CD8-positive, alpha-beta memory T cell (primary cell): ENCODE measurements at regions not wholly inside any gene's neighbourhood (a gene's known extent, or its start where the extent isn't known, plus 50 kb on each side); places are given as distances from the start of the nearest gene placed in this dataset.

ENCODE experiments used
- CTCF ChIA-PET: fragments of 350-600 bp; sonication (Branson Sonifier 250); formaldehyde crosslinking; loops from one replicate; lab custom pipeline; 2021; ENCODE audit warnings: antibody characterized with exemption; lab: Charles Lee
- POLR2A ChIA-PET: fragments of 350-600 bp; sonication (Branson Sonifier 250); formaldehyde crosslinking; loops from one replicate; lab custom pipeline; 2021; ENCODE audit warnings: antibody characterized with exemption; lab: Charles Lee
- DNase-seq, 5 donors: peaks; one replicate each; pipeline versions ENCODE4 v3.0.0 to v3.0.0-alpha.2; 2020 to 2022; ENCODE audit warnings: mixed read lengths in 1 of 5
- H3K27ac ChIP-seq: one replicate; pipeline ENCODE4 v1.7.0; 2013; ENCODE audit warnings: low read depth, mild to moderate bottlenecking, low read length, moderate library complexity
- H3K27me3 ChIP-seq: 2 replicates; pipeline ENCODE4 v1.7.0; 2013; ENCODE audit warnings: low read length, mild to moderate bottlenecking; ENCODE audit not compliant: insufficient read depth, poor library complexity, severe bottlenecking
- H3K36me3 ChIP-seq: 2 replicates; pipeline ENCODE4 v1.7.0; 2013; ENCODE audit warnings: mild to moderate bottlenecking, low read length, moderate library complexity; ENCODE audit not compliant: insufficient read depth
- H3K4me1 ChIP-seq: 2 replicates; pipeline ENCODE4 v1.7.0; 2013; ENCODE audit warnings: mild to moderate bottlenecking, low read length, moderate library complexity; ENCODE audit not compliant: insufficient read depth
- H3K4me3 ChIP-seq: 2 replicates; pipeline ENCODE4 v1.7.0; 2013; ENCODE audit warnings: mild to moderate bottlenecking, low read length
- H3K9me3 ChIP-seq: 2 replicates; pipeline ENCODE4 v1.7.0; 2013; ENCODE audit warnings: mild to moderate bottlenecking, low read length
- H3K27ac Mint-ChIP-seq, 8 donors: one replicate each; pipeline ENCODE4 v1.8.0; 2020 to 2021; ENCODE audit warnings: mixed read lengths in 8 of 8, mild to moderate bottlenecking in 6 of 8, inconsistent platforms in 3 of 8, moderate library complexity in 3 of 8
- H3K27me3 Mint-ChIP-seq, 2 donors: one replicate each; pipeline ENCODE4 v1.8.0; 2020 to 2021; ENCODE audit warnings: mixed read lengths in 2 of 2, mild to moderate bottlenecking in 1 of 2, moderate library complexity in 1 of 2
- H3K36me3 Mint-ChIP-seq, 3 donors: one replicate each; pipeline ENCODE4 v1.8.0; 2020 to 2021; ENCODE audit warnings: mixed read lengths in 3 of 3, inconsistent platforms in 1 of 3, mild to moderate bottlenecking in 1 of 3
- H3K4me1 Mint-ChIP-seq, 3 donors: one replicate each; pipeline ENCODE4 v1.8.0; 2020 to 2021; ENCODE audit warnings: mixed read lengths in 3 of 3, inconsistent platforms in 1 of 3, mild to moderate bottlenecking in 1 of 3
- H3K4me3 Mint-ChIP-seq, 7 donors: one replicate each; pipeline ENCODE4 v1.8.0; 2020 to 2021; ENCODE audit warnings: mixed read lengths in 7 of 7, mild to moderate bottlenecking in 6 of 7, moderate library complexity in 4 of 7, inconsistent platforms in 2 of 7
- H3K9me3 Mint-ChIP-seq, 5 donors: one replicate each; pipeline ENCODE4 v1.8.0; 2020 to 2022; ENCODE audit warnings: mixed read lengths in 5 of 5, mild to moderate bottlenecking in 3 of 5, moderate library complexity in 2 of 5, inconsistent platforms in 1 of 5

GRCh38 chr3:152628496-152628895, 206.4 kb upstream of the P2RY1 start:
- H3K27me3 ChIP-seq = no peaks in the 10 kb centered on the region
- H3K36me3 ChIP-seq = no peaks in the 10 kb centered on the region
- Mint-ChIP-seq H3K36me3 (no peaks in the 10 kb centered on the region), H3K9me3 (peaks cover 0 to 5% (median 0%) of the 10 kb centered on the region in 5 donors), H3K4me3 (no peak overlapping the region), H3K27ac (no peak overlapping the region), H3K4me1 (no peaks in the 10 kb centered on the region), H3K27me3 (peaks cover 0 to 19% of the 10 kb centered on the region in 2 donors)
- POLR2A ChIA-PET = no interaction called here
- no peaks in the 10 kb centered on the region for H3K4me1 ChIP-seq
- no peaks in the 10 kb centered on the region for H3K9me3 ChIP-seq
- DNase-seq = no peak
- H3K4me3 ChIP-seq = no peak overlapping the region
- CTCF ChIA-PET = no interaction called here
- no peak overlapping the region for H3K27ac ChIP-seq

GRCh38 chr3:152629363-152630122, 205.4 kb upstream of the P2RY1 start:
- H3K36me3 ChIP-seq = no peaks in the 10 kb centered on the region
- H3K27ac ChIP-seq = no peak overlapping the region
- no peak overlapping the region for H3K4me3 Mint-ChIP-seq
- DNase-seq = no peak
- no peaks in the 10 kb centered on the region for H3K4me1 Mint-ChIP-seq
- peaks cover 5 to 16% of the 10 kb centered on the region in 2 donors for H3K27me3 Mint-ChIP-seq
- H3K27me3 ChIP-seq = no peaks in the 10 kb centered on the region
- no peak overlapping the region for H3K4me3 ChIP-seq
- CTCF ChIA-PET = no interaction called here
- H3K4me1 ChIP-seq = no peaks in the 10 kb centered on the region
- H3K27ac Mint-ChIP-seq = no peak overlapping the region
- POLR2A ChIA-PET = no interaction called here
- no peaks in the 10 kb centered on the region for H3K36me3 Mint-ChIP-seq
- H3K9me3 Mint-ChIP-seq = peaks cover 0 to 5% (median 2%) of the 10 kb centered on the region in 5 donors
- no peaks in the 10 kb centered on the region for H3K9me3 ChIP-seq

- no peaks in the 10 kb centered on the region for H3K36me3 ChIP-seq
- H3K4me1 ChIP-seq = no peaks in the 10 kb centered on the region
- no peaks in the 10 kb centered on the region for H3K9me3 ChIP-seq
- CTCF ChIA-PET = no interaction called here
- no peaks in the 10 kb centered on the region for H3K27me3 ChIP-seq
- H3K27ac ChIP-seq = no peak overlapping the region
- no peaks in the 10 kb centered on the region for H3K36me3 Mint-ChIP-seq
- no peak for DNase-seq
- no peak overlapping the region for H3K4me3 ChIP-seq
- no peaks in the 10 kb centered on the region for H3K4me1 Mint-ChIP-seq
- POLR2A ChIA-PET = no interaction called here
- no peak overlapping the region for H3K27ac Mint-ChIP-seq
- no peak overlapping the region for H3K4me3 Mint-ChIP-seq
- peaks cover 0 to 5% (median 2%) of the 10 kb centered on the region in 5 donors for H3K9me3 Mint-ChIP-seq
- H3K27me3 Mint-ChIP-seq = peaks cover 14 to 30% of the 10 kb centered on the region in 2 donors
Observed at GRCh38 chr3:152635389-152635788, 199.5 kb upstream of the P2RY1 start.

GRCh38 chr3:152636651-152637050, 198.3 kb upstream of the P2RY1 start:
- H3K4me1 ChIP-seq = no peaks in the 10 kb centered on the region
- Mint-ChIP-seq H3K27me3 (peaks cover 16 to 30% of the 10 kb centered on the region in 2 donors), H3K27ac (no peak overlapping the region), H3K4me3 (no peak overlapping the region), H3K36me3 (no peaks in the 10 kb centered on the region), H3K4me1 (no peaks in the 10 kb centered on the region), H3K9me3 (peaks cover 0 to 3% (median 0%) of the 10 kb centered on the region in 5 donors)
- DNase-seq = no peak
- no peaks in the 10 kb centered on the region for H3K9me3 ChIP-seq
- POLR2A ChIA-PET = no interaction called here
- CTCF ChIA-PET = no interaction called here
- no peak overlapping the region for H3K4me3 ChIP-seq
- no peak overlapping the region for H3K27ac ChIP-seq
- H3K36me3 ChIP-seq = no peaks in the 10 kb centered on the region
- no peaks in the 10 kb centered on the region for H3K27me3 ChIP-seq

- ChIA-PET CTCF (no interaction called here), POLR2A (no interaction called here)
- DNase-seq = no peak
- no peak overlapping the region for H3K4me3 Mint-ChIP-seq
- no peaks in the 10 kb centered on the region for H3K36me3 Mint-ChIP-seq
- peaks cover 16 to 34% of the 10 kb centered on the region in 2 donors for H3K27me3 Mint-ChIP-seq
- peaks cover 0 to 3% (median 2%) of the 10 kb centered on the region in 5 donors for H3K9me3 Mint-ChIP-seq
- Histone ChIP-seq H3K27ac (no peak overlapping the region), H3K36me3 (no peaks in the 10 kb centered on the region), H3K4me1 (no peaks in the 10 kb centered on the region), H3K9me3 (no peaks in the 10 kb centered on the region), H3K4me3 (no peak overlapping the region), H3K27me3 (no peaks in the 10 kb centered on the region)
- no peak overlapping the region for H3K27ac Mint-ChIP-seq
- H3K4me1 Mint-ChIP-seq = no peaks in the 10 kb centered on the region
Observed at GRCh38 chr3:152638214-152638613, 196.7 kb upstream of the P2RY1 start.

GRCh38 chr3:152638707-152639450, 196.1 kb upstream of the P2RY1 start:
- Mint-ChIP-seq H3K27ac (no peak overlapping the region), H3K4me1 (no peaks in the 10 kb centered on the region), H3K36me3 (no peaks in the 10 kb centered on the region), H3K4me3 (no peak overlapping the region), H3K27me3 (peaks cover 12 to 29% of the 10 kb centered on the region in 2 donors), H3K9me3 (peaks cover 0 to 8% (median 4%) of the 10 kb centered on the region in 5 donors)
- POLR2A ChIA-PET = no interaction called here
- no peaks in the 10 kb centered on the region for H3K4me1 ChIP-seq
- no peaks in the 10 kb centered on the region for H3K9me3 ChIP-seq
- no peaks in the 10 kb centered on the region for H3K27me3 ChIP-seq
- no peaks in the 10 kb centered on the region for H3K36me3 ChIP-seq
- DNase-seq = no peak
- no peak overlapping the region for H3K4me3 ChIP-seq
- CTCF ChIA-PET = no interaction called here
- H3K27ac ChIP-seq = no peak overlapping the region

GRCh38 chr3:152641198-152641597, 193.7 kb upstream of the P2RY1 start:
- CTCF ChIA-PET = no interaction called here
- H3K27ac ChIP-seq = no peak overlapping the region
- POLR2A ChIA-PET = no interaction called here
- H3K4me1 Mint-ChIP-seq = no peaks in the 10 kb centered on the region
- no peaks in the 10 kb centered on the region for H3K4me1 ChIP-seq
- H3K27ac Mint-ChIP-seq = no peak overlapping the region
- H3K36me3 Mint-ChIP-seq = no peaks in the 10 kb centered on the region
- H3K27me3 Mint-ChIP-seq = peaks cover 13 to 19% of the 10 kb centered on the region in 2 donors
- no peaks in the 10 kb centered on the region for H3K36me3 ChIP-seq
- no peaks in the 10 kb centered on the region for H3K27me3 ChIP-seq
- peaks cover 4 to 11% (median 8%) of the 10 kb centered on the region in 5 donors for H3K9me3 Mint-ChIP-seq
- H3K4me3 Mint-ChIP-seq = no peak overlapping the region
- no peak for DNase-seq
- H3K4me3 ChIP-seq = no peak overlapping the region
- H3K9me3 ChIP-seq = no peaks in the 10 kb centered on the region

GRCh38 chr3:152642658-152643057, 192.3 kb upstream of the P2RY1 start:
- no peak for DNase-seq
- H3K36me3 ChIP-seq = no peaks in the 10 kb centered on the region
- CTCF ChIA-PET = no interaction called here
- peaks cover 17 to 20% of the 10 kb centered on the region in 2 donors for H3K27me3 Mint-ChIP-seq
- no peaks in the 10 kb centered on the region for H3K4me1 Mint-ChIP-seq
- no peaks in the 10 kb centered on the region for H3K4me1 ChIP-seq
- H3K27ac ChIP-seq = no peak overlapping the region
- H3K9me3 ChIP-seq = no peaks in the 10 kb centered on the region
- POLR2A ChIA-PET = no interaction called here
- H3K27me3 ChIP-seq = no peaks in the 10 kb centered on the region
- no peak overlapping the region for H3K4me3 ChIP-seq
- no peaks in the 10 kb centered on the region for H3K36me3 Mint-ChIP-seq
- H3K9me3 Mint-ChIP-seq = peaks cover 4 to 13% (median 8%) of the 10 kb centered on the region in 5 donors
- H3K27ac Mint-ChIP-seq = no peak overlapping the region
- no peak overlapping the region for H3K4me3 Mint-ChIP-seq
